ENCODE measurements at regions not wholly inside any gene's neighbourhood (a gene's known extent, or its start where the extent isn't known, plus 50 kb on each side); places are given as distances from the start of the nearest gene placed in this dataset.
"Not testable (repeated sequence)": the region's sequence is repeated elsewhere in the genome, so short reads cannot be mapped to it uniquely, and the experiment has no call there.

- CTCF ChIA-PET: no interaction called here
- DNase-seq (ENCODE audit: extremely low spot score): no peak
- POLR2A ChIA-PET: no interaction called here
- TF ChIP-seq L3MBTL2 (conservative IDR thresholded peaks at IDR 0.05) (no peak), TARDBP (IDR thresholded peaks at IDR 0.05) (no peak), ARNT (IDR thresholded peaks at IDR 0.05) (no peak), FOXA1 (IDR thresholded peaks at IDR 0.05) (no peak), FOXK2 (IDR thresholded peaks at IDR 0.05) (no peak), SUZ12 (IDR thresholded peaks at IDR 0.05) (no peak), SP1 (IDR thresholded peaks at IDR 0.05) (no peak), HDGF (IDR thresholded peaks at IDR 0.05; ENCODE audit: borderline replicate concordance) (no peak), ZNF384 (IDR thresholded peaks at IDR 0.05) (no peak), ELF4 (IDR thresholded peaks at IDR 0.05) (no peak), FOXM1 (IDR thresholded peaks at IDR 0.05; ENCODE audit: borderline replicate concordance) (no peak), LEF1 (IDR thresholded peaks at IDR 0.05; ENCODE audit: borderline replicate concordance) (no peak)
- TF ChIP-seq, protein P1, sequence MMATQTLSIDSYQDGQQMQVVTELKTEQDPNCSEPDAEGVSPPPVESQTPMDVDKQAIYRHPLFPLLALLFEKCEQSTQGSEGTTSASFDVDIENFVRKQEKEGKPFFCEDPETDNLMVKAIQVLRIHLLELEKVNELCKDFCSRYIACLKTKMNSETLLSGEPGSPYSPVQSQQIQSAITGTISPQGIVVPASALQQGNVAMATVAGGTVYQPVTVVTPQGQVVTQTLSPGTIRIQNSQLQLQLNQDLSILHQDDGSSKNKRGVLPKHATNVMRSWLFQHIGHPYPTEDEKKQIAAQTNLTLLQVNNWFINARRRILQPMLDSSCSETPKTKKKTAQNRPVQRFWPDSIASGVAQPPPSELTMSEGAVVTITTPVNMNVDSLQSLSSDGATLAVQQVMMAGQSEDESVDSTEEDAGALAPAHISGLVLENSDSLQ (IDR thresholded peaks at IDR 0.05): no peak
Measured at GRCh38 chr11:70597751-70598625, 199.7 kb downstream of the CTTN start.

GRCh38 chr11:70600911-70601415 is 202.6 kb downstream of the CTTN start:
- POLR2A ChIA-PET; DNase-seq (ENCODE audit: extremely low spot score); CTCF ChIA-PET: not testable (repeated sequence)

- ChIA-PET CTCF (no interaction called here), POLR2A (interaction anchor here (0.8 kb wide), 1 partner anchor 487 kb away, joined by 4 read pairs; no protein-coding TSS in a partner anchor)
- DNase-seq (ENCODE audit: extremely low spot score): no peak
- 0 out of 2 replicates have a peak, but pooled peaks have one; percentile 26 for TF ChIP-seq L3MBTL2 (conservative IDR thresholded peaks at IDR 0.05)
- no peak for TF ChIP-seq SP1 (IDR thresholded peaks at IDR 0.05)
Measured at GRCh38 chr11:70601861-70602538, 203.7 kb downstream of the CTTN start.

- TF ChIP-seq FOXA1 (IDR thresholded peaks at IDR 0.05) (no peak), L3MBTL2 (conservative IDR thresholded peaks at IDR 0.05) (no peak), ELF4 (IDR thresholded peaks at IDR 0.05) (no peak), HDGF (IDR thresholded peaks at IDR 0.05; ENCODE audit: borderline replicate concordance) (no peak), TARDBP (IDR thresholded peaks at IDR 0.05) (no peak), BHLHE40 (IDR thresholded peaks at IDR 0.05; ENCODE audit: borderline replicate concordance) (no peak), FOXM1 (IDR thresholded peaks at IDR 0.05; ENCODE audit: borderline replicate concordance) (no peak), NFRKB (IDR thresholded peaks at IDR 0.05) (no peak), SUZ12 (IDR thresholded peaks at IDR 0.05) (no peak), LEF1 (IDR thresholded peaks at IDR 0.05; ENCODE audit: borderline replicate concordance) (no peak), ZNF384 (IDR thresholded peaks at IDR 0.05) (no peak), FOXK2 (IDR thresholded peaks at IDR 0.05) (no peak)
- POLR2A ChIA-PET: no interaction called here
- DNase-seq (ENCODE audit: extremely low spot score): no peak
- CTCF ChIA-PET: no interaction called here
Measured at GRCh38 chr11:70603114-70603755, 204.9 kb downstream of the CTTN start.

DNA sequence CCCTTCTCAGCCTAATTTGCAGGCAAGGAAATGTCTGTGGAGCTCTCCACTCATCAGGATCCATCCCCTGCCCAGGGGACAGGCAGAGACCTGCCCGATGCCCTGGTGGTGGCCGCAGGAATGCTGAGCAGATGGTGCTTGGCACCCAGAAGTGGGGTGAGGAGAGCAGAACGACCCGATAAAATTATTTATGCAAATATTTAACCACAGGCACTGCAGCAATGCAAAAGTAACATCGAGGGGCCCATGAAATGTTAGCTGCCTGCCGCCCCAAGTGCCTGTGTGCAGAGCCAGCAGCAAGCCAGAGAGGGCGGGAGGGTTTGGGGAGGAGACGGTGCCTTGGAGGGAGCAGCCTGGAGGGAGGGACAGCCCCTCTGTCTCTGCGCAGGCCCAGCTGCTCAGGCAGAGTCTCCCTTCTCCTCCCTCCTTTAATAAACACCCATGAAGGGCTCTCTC is 205.5 kb downstream of the CTTN start:
- ChIA-PET CTCF (no interaction called here), POLR2A (no interaction called here)
- TF ChIP-seq FOXM1 (IDR thresholded peaks at IDR 0.05; ENCODE audit: borderline replicate concordance) (no peak), ELF4 (IDR thresholded peaks at IDR 0.05) (no peak), LEF1 (IDR thresholded peaks at IDR 0.05; ENCODE audit: borderline replicate concordance) (no peak), CTBP1 (IDR thresholded peaks at IDR 0.05; ENCODE audit: borderline replicate concordance) (no peak), ZNF384 (IDR thresholded peaks at IDR 0.05) (no peak), FOXK2 (IDR thresholded peaks at IDR 0.05) (no peak), ARNT (IDR thresholded peaks at IDR 0.05) (no peak), FOXA1 (IDR thresholded peaks at IDR 0.05) (no peak), TARDBP (IDR thresholded peaks at IDR 0.05) (no peak), L3MBTL2 (conservative IDR thresholded peaks at IDR 0.05) (no peak)
- TF ChIP-seq, protein P1 (IDR thresholded peaks at IDR 0.05): no peak
- no peak for DNase-seq (ENCODE audit: extremely low spot score)

GRCh38 chr11:70604221-70604620 is 205.9 kb downstream of the CTTN start:
- DNase-seq (ENCODE audit: extremely low spot score): no peak
- TF ChIP-seq FOXM1 (IDR thresholded peaks at IDR 0.05; ENCODE audit: borderline replicate concordance): no peak
- no peak for TF ChIP-seq SP1 (IDR thresholded peaks at IDR 0.05)
- no peak for TF ChIP-seq ZNF384 (IDR thresholded peaks at IDR 0.05)
- TF ChIP-seq BHLHE40 (IDR thresholded peaks at IDR 0.05; ENCODE audit: borderline replicate concordance): no peak
- no peak for TF ChIP-seq FOXA1 (IDR thresholded peaks at IDR 0.05)
- TF ChIP-seq FOXK2 (IDR thresholded peaks at IDR 0.05): no peak
- ChIA-PET CTCF (no interaction called here), POLR2A (no interaction called here)

All from HEK293T (cell line).